ENCODE measurements at regions not wholly inside any gene's neighbourhood (a gene's known extent, or its start where the extent isn't known, plus 50 kb on each side); places are given as distances from the start of the nearest gene placed in this dataset.

DNA sequence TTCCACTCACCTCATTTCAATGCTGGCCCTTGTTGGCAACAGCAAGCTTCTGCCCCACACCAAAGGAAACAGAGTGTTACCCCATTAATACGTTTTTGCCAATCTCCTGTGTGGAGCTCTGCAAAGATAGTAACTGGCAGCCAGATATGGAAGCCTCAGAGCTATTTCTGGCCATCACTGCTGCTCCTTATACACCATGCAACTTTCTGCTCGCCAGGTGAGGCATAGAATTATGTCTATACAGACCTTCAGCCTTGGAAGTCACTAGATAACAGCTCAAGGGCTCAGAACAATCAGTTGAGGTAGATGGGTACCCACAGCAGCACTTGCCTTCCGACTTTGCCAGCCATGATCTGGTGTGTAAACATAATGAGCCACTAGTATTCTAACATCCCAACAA lies 214.8 kb upstream of the ALG10B start:
- TF ChIP-seq POLR2AphosphoS5 (IDR thresholded peaks at IDR 0.05; ENCODE audit: low read depth, low read length) (no peak), POLR2A (IDR thresholded peaks at IDR 0.05; ENCODE audit: low read depth, low read length) (no peak), TAF1 (IDR thresholded peaks at IDR 0.05; ENCODE audit: borderline replicate concordance, low read depth, low read length) (no peak)
